GM10248 (cell line): ENCODE measurements at regions not wholly inside any gene's neighbourhood (a gene's known extent, or its start where the extent isn't known, plus 50 kb on each side); places are given as distances from the start of the nearest gene placed in this dataset.
"Not testable (repeated sequence)": the region's sequence is repeated elsewhere in the genome, so short reads cannot be mapped to it uniquely, and the experiment has no call there.

Experiments used
- CTCF ChIA-PET: fragments of 300-600 bp; sonication (Branson Sonifier 250); formaldehyde crosslinking; extraction: SDS; loops from one replicate; lab custom pipeline; 2021; ENCODE audit warnings: antibody characterized with exemption; lab: Yijun Ruan, JAX
- POLR2A ChIA-PET: fragments of 350-650 bp; sonication (Branson Sonifier 250); formaldehyde crosslinking; extraction: SDS; loops from one replicate; lab custom pipeline; 2020; ENCODE audit warnings: antibody characterized with exemption; lab: Yijun Ruan, JAX
- DNase-seq: peaks from one replicate; pipeline ENCODE4 v3.0.0; 2012; ENCODE audit errors: extremely low spot score
- CTCF ChIP-seq: IDR thresholded peaks from 2 replicates; pipeline ENCODE4 v1.5.1; 2012; ENCODE audit warnings: mild to moderate bottlenecking, low read depth; ENCODE audit errors: extremely low read depth, missing control alignments, control extremely low read depth

- ChIA-PET POLR2A (no interaction called here), CTCF (no interaction called here)
- DNase-seq = peak; percentile 5
- no peak for TF ChIP-seq CTCF
Observed at GRCh38 chr9:75455444-75455921, 367.2 kb downstream of the OSTF1 start.

GRCh38 chr9:75456698-75457097, 368.4 kb downstream of the OSTF1 start:
- TF ChIP-seq CTCF = no peak
- CTCF ChIA-PET = no interaction called here
- no peak for DNase-seq
- POLR2A ChIA-PET = no interaction called here

GRCh38 chr9:75457474-75458011, 369.2 kb downstream of the OSTF1 start:
- DNase-seq = no peak
- ChIA-PET CTCF (no interaction called here), POLR2A (no interaction called here)
- no peak for TF ChIP-seq CTCF

GRCh38 chr9:75459311-75459710, 371.0 kb downstream of the OSTF1 start:
- POLR2A ChIA-PET, DNase-seq, CTCF ChIA-PET: not testable (repeated sequence)

- no peak for DNase-seq
- ChIA-PET POLR2A (no interaction called here), CTCF (interaction anchor here (1.5 kb wide), 1 partner anchor 15 kb away, joined by 3 read pairs; no protein-coding TSS in a partner anchor)
- TF ChIP-seq CTCF = no peak
Observed at GRCh38 chr9:75461183-75461582, 372.9 kb downstream of the OSTF1 start.

- ChIA-PET CTCF (interaction anchor here (0.8 to 2.0 kb wide), 2 partner anchors 11 to 15 kb away, joined by 4 to 5 read pairs; no protein-coding TSS in a partner anchor), POLR2A (no interaction called here)
- DNase-seq = no peak
- no peak for TF ChIP-seq CTCF
Observed at GRCh38 chr9:75462866-75463265, 374.6 kb downstream of the OSTF1 start.

GRCh38 chr9:75463871-75464270, 375.6 kb downstream of the OSTF1 start:
- ChIA-PET POLR2A (no interaction called here), CTCF (interaction anchor here (0.8 to 2.0 kb wide), 2 partner anchors 12 to 14 kb away, joined by 4 to 5 read pairs; no protein-coding TSS in a partner anchor)
- no peak for TF ChIP-seq CTCF
- no peak for DNase-seq
